ENCODE measurements at regions not wholly inside any gene's neighbourhood (a gene's known extent, or its start where the extent isn't known, plus 50 kb on each side); places are given as distances from the start of the nearest gene placed in this dataset.

- CTCF ChIA-PET = interaction anchor here (1.0 kb wide), 1 partner anchor 41 kb away, joined by 4 read pairs; no protein-coding TSS in a partner anchor
- in situ Hi-C loops (cut with MboI) = no loop called here
- H3K27ac ChIP-seq (ENCODE audit: control insufficient read depth, insufficient read depth) = no peak overlapping the region
- no peaks in the 10 kb centered on the region for H4K20me1 ChIP-seq (ENCODE audit: control insufficient read depth, insufficient read depth)
- no peaks in the 10 kb centered on the region for H3K9me3 ChIP-seq (replicated peaks; ENCODE audit: control insufficient read depth, insufficient read depth, low read length)
- no peak overlapping the region for H3K4me2 ChIP-seq (ENCODE audit: control insufficient read depth, insufficient read depth)
- intact Hi-C loops (cut with micrococcal nuclease; ENCODE audit: unreplicated experiment) = no loop called here
- no peak overlapping the region for H3K4me3 ChIP-seq
- no peaks in the 10 kb centered on the region for H3K36me3 ChIP-seq (ENCODE audit: control insufficient read depth in 2 of 2, insufficient read depth in 2 of 2, low read length in 1 of 2)
- H3K79me2 ChIP-seq (ENCODE audit: control insufficient read depth, insufficient read depth, low read length) = no peaks in the 10 kb centered on the region
- H3K9ac ChIP-seq (ENCODE audit: control insufficient read depth, insufficient read depth, low read length) = no peak overlapping the region
- no peaks in the 10 kb centered on the region; a peak in 1 of 4 replicates for H3K27me3 ChIP-seq (replicated peaks in 1 of 2; ENCODE audit: control insufficient read depth in 2 of 2, insufficient read depth in 2 of 2, low read length in 1 of 2)
- FAIRE-seq (no peak), DNase-seq (ENCODE audit: low read depth, low spot score) (no peak), ATAC-seq (no peak)
- RAD21 ChIA-PET (ENCODE audit: unreplicated experiment) = no interaction called here
- BruUV-seq (replicated peaks) = no TSS peak
- 53% methylated on average over 5 of the region's 5 CpGs for WGBS (ENCODE audit: insufficient coverage, insufficient replicate concordance, low lambda C conversion rate, missing lambda C conversion rate)
- SMC1A ChIA-PET (ENCODE audit: uncharacterized antibody, unreplicated experiment) = interaction anchor here (1.0 kb wide), 1 partner anchor 10 kb away, joined by 3 read pairs; no protein-coding TSS in a partner anchor
- no peaks in the 10 kb centered on the region for H3K4me1 ChIP-seq (ENCODE audit: control insufficient read depth, insufficient read depth, low read length)
- no peak overlapping the region for H2AFZ ChIP-seq (ENCODE audit: control insufficient read depth, low read depth, low read length)
- TF ChIP-seq ASH2L (IDR thresholded peaks at IDR 0.05; ENCODE audit: borderline replicate concordance, low read depth) (no peak), TAF1 (IDR thresholded peaks at IDR 0.05; ENCODE audit: borderline replicate concordance, low read depth, low read length) (no peak), MLLT1 (IDR thresholded peaks at IDR 0.05) (no peak), SREBF2 (IDR thresholded peaks at IDR 0.05; ENCODE audit: low read length) (no peak), ATF7 (IDR thresholded peaks at IDR 0.05; ENCODE audit: low read depth) (no peak)
- POLR2A ChIA-PET = no interaction called here
Observed at GRCh38 chr1:87851490-87851889, 522.8 kb downstream of the LMO4 start.

- Histone ChIP-seq H3K36me3 (ENCODE audit: control insufficient read depth in 2 of 2, insufficient read depth in 2 of 2, low read length in 1 of 2) (no peaks in the 10 kb centered on the region), H3K4me1 (ENCODE audit: control insufficient read depth, insufficient read depth, low read length) (no peaks in the 10 kb centered on the region), H3K4me3 (no peak overlapping the region), H3K4me2 (ENCODE audit: control insufficient read depth, insufficient read depth) (no peak overlapping the region), H3K27me3 (replicated peaks in 1 of 2; ENCODE audit: control insufficient read depth in 2 of 2, insufficient read depth in 2 of 2, low read length in 1 of 2) (no peaks in the 10 kb centered on the region; a peak in 1 of 4 replicates), H4K20me1 (ENCODE audit: control insufficient read depth, insufficient read depth) (no peaks in the 10 kb centered on the region), H3K9me3 (replicated peaks; ENCODE audit: control insufficient read depth, insufficient read depth, low read length) (no peaks in the 10 kb centered on the region), H3K27ac (ENCODE audit: control insufficient read depth, insufficient read depth) (no peak overlapping the region), H3K9ac (ENCODE audit: control insufficient read depth, insufficient read depth, low read length) (no peak overlapping the region), H2AFZ (ENCODE audit: control insufficient read depth, low read depth, low read length) (no peak overlapping the region), H3K79me2 (ENCODE audit: control insufficient read depth, insufficient read depth, low read length) (no peaks in the 10 kb centered on the region)
- in situ Hi-C loops (cut with MboI) = no loop called here
- ChIA-PET RAD21 (ENCODE audit: unreplicated experiment) (no interaction called here), POLR2A (no interaction called here), CTCF (interaction anchor here (0.7 kb wide), 1 partner anchor 100 kb away, joined by 3 read pairs; no protein-coding TSS in a partner anchor), SMC1A (ENCODE audit: uncharacterized antibody, unreplicated experiment) (no interaction called here)
- ATAC-seq (no peak), FAIRE-seq (no peak), DNase-seq (ENCODE audit: low read depth, low spot score) (no peak)
- 22% methylated on average over 4 of the region's 4 CpGs for WGBS (ENCODE audit: insufficient coverage, insufficient replicate concordance, low lambda C conversion rate, missing lambda C conversion rate)
- BruUV-seq (replicated peaks) = no TSS peak
- intact Hi-C loops (cut with micrococcal nuclease; ENCODE audit: unreplicated experiment) = no loop called here
- no peak for TF ChIP-seq KAT2A (conservative IDR thresholded peaks at IDR 0.05; ENCODE audit: control insufficient read depth, low read depth, low read length)
- TF ChIP-seq CHD2 (IDR thresholded peaks at IDR 0.05; ENCODE audit: borderline replicate concordance, low read depth, low read length) = no peak
- TF ChIP-seq DPF2 (IDR thresholded peaks at IDR 0.05) = no peak
- no peak for TF ChIP-seq NFYA (IDR thresholded peaks at IDR 0.05; ENCODE audit: borderline replicate concordance, low read depth, low read length)
- no peak for TF ChIP-seq PAX5 (IDR thresholded peaks at IDR 0.05; ENCODE audit: borderline replicate concordance, low read depth, low read length)
- no peak for TF ChIP-seq NFYB (IDR thresholded peaks at IDR 0.05; ENCODE audit: insufficient read depth, low read depth, low read length)
- no peak for TF ChIP-seq SMAD5 (IDR thresholded peaks at IDR 0.05; ENCODE audit: low read depth)
- TF ChIP-seq ZSCAN29 (IDR thresholded peaks at IDR 0.05) = no peak
Observed at GRCh38 chr1:87852410-87853161, 523.9 kb downstream of the LMO4 start.

All from GM12878 (cell line).